ENCODE measurements at regions not wholly inside any gene's neighbourhood (a gene's known extent, or its start where the extent isn't known, plus 50 kb on each side); places are given as distances from the start of the nearest gene placed in this dataset.

DNA sequence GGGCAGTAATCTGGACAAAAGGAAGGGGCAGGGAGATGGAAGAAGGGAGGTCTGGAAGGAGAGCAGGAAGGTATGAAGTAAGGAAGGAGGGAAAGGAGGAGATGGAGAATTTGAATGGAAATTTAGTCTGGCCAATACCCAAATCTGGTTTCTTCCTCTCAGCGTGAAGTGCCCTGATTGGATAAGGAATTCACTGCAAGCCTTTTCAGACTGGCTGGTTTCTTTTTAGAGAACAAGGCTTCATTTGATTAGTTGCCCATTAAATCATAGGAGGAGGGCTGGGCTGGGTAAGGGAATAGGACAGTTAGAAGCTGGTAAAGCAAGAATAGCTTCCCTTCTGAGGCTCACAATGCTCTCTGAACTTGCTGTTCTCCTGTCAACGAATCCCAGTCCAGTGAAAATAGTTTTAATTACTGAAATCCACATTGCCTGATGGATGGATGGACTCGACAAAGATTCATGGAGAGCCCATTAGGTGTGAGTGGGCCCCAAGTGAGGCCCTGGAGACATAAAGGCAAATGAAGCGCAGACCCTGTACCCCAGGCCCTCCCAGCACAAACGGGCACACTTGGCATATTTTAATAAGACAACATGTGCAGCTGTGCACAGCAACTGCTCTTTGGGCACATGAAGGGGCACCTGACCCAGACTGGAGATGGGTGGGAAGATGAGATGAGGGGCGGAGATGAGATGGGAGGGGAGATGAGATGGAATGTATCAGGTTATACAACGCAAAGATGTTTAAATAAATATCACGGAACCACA, 347.1 kb upstream of the GATB start:
- TF ChIP-seq, protein P1, sequence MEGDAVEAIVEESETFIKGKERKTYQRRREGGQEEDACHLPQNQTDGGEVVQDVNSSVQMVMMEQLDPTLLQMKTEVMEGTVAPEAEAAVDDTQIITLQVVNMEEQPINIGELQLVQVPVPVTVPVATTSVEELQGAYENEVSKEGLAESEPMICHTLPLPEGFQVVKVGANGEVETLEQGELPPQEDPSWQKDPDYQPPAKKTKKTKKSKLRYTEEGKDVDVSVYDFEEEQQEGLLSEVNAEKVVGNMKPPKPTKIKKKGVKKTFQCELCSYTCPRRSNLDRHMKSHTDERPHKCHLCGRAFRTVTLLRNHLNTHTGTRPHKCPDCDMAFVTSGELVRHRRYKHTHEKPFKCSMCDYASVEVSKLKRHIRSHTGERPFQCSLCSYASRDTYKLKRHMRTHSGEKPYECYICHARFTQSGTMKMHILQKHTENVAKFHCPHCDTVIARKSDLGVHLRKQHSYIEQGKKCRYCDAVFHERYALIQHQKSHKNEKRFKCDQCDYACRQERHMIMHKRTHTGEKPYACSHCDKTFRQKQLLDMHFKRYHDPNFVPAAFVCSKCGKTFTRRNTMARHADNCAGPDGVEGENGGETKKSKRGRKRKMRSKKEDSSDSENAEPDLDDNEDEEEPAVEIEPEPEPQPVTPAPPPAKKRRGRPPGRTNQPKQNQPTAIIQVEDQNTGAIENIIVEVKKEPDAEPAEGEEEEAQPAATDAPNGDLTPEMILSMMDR (IDR thresholded peaks at IDR 0.05) = no peak
- no peak for TF ChIP-seq POLR2A (IDR thresholded peaks at IDR 0.05)
